Testis (tissue), 2 donors: ENCODE measurements at regions not wholly inside any gene's neighbourhood (a gene's known extent, or its start where the extent isn't known, plus 50 kb on each side); places are given as distances from the start of the nearest gene placed in this dataset.

Experiments used
- DNase-seq: peaks from one replicate; pipeline ENCODE4 v3.0.0-alpha.2; 2019
- H3K27ac ChIP-seq, 2 donors: fragments of 200-600 bp; sonication (generic); one replicate each; pipeline ENCODE4 v1.5.1; 2019
- H3K27me3 ChIP-seq: fragments of 200-600 bp; sonication (generic); one replicate; pipeline ENCODE4 v1.5.1; 2019
- H3K36me3 ChIP-seq: fragments of 200-600 bp; sonication (generic); one replicate; pipeline ENCODE4 v1.5.1; 2017; ENCODE audit warnings: low read depth; ENCODE audit errors: missing control alignments
- H3K4me1 ChIP-seq: fragments of 200-600 bp; sonication (generic); one replicate; pipeline ENCODE4 v1.5.1; 2019
- H3K4me3 ChIP-seq, 2 donors: fragments of 200-600 bp; sonication (generic); one replicate each; pipeline ENCODE4 v1.5.1; 2017 to 2019
- H3K9me3 ChIP-seq: fragments of 200-600 bp; sonication (generic); one replicate; pipeline ENCODE4 v1.5.1; 2017
- POLR2A ChIP-seq: fragments of 450-650 bp; IDR thresholded peaks from one replicate; pipeline ENCODE4 v1.6.1; 2017; ENCODE audit warnings: antibody characterized with exemption, mild to moderate bottlenecking, moderate library complexity
- WGBS, 2 donors: methylation state at CpG; one replicate each; pipeline ENCODE4 v1.1.5; 2018; 5-methylcytosine and 5-hydroxymethylcytosine counted together
- intact Hi-C: fragments of 100-400 bp; cut with DNase I; formaldehyde crosslinking; loops from one replicate; pipeline ENCODE4 v1.15.1; 2023; ENCODE audit warnings: low total_unique reads
- TF ChIP-seq, protein P1 (sequence below), 3 experiments: fragments of 450-650 bp in 2 of 3; fragments of 200-600 bp in 1 of 3; sonication (generic) in 1 of 3; IDR thresholded peaks; one replicate each; pipeline ENCODE4 v1.5.1; 2016 to 2019; ENCODE audit warnings: antibody characterized with exemption in 3 of 3, mild to moderate bottlenecking in 2 of 3, moderate library complexity in 1 of 3

DNA sequence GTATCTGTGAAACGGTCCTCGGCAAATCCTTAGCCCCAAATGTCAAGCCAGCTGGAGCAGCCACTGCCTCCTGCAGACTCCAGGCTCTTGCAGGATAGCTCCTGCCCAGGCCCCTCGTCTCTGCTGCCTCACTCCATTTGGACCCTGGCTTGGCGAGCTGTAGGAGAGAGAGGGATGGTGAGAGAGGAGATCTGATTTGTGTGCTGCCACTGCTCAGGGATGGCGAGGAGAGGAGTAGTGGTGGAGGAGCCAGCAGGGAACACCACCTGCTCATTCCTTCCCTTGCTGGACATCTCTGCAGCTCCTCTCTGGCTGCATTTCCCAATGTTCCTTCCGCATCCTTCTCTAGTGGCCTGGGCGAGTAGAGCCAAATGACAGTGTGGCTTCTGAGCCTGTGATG lies 109.1 kb upstream of the NCK2 start:
- no peak overlapping the region for H3K27ac ChIP-seq
- no peaks in the 10 kb centered on the region for H3K27me3 ChIP-seq
- no peaks in the 10 kb centered on the region for H3K36me3 ChIP-seq
- intact Hi-C loops: no loop called here
- no peaks in the 10 kb centered on the region for H3K9me3 ChIP-seq
- TF ChIP-seq, protein P1, sequence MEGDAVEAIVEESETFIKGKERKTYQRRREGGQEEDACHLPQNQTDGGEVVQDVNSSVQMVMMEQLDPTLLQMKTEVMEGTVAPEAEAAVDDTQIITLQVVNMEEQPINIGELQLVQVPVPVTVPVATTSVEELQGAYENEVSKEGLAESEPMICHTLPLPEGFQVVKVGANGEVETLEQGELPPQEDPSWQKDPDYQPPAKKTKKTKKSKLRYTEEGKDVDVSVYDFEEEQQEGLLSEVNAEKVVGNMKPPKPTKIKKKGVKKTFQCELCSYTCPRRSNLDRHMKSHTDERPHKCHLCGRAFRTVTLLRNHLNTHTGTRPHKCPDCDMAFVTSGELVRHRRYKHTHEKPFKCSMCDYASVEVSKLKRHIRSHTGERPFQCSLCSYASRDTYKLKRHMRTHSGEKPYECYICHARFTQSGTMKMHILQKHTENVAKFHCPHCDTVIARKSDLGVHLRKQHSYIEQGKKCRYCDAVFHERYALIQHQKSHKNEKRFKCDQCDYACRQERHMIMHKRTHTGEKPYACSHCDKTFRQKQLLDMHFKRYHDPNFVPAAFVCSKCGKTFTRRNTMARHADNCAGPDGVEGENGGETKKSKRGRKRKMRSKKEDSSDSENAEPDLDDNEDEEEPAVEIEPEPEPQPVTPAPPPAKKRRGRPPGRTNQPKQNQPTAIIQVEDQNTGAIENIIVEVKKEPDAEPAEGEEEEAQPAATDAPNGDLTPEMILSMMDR (IDR thresholded peaks at IDR 0.05): no peak
- TF ChIP-seq POLR2A: no peak
- no peaks in the 10 kb centered on the region for H3K4me1 ChIP-seq
- no peak for DNase-seq
- no peak overlapping the region for H3K4me3 ChIP-seq
- WGBS, 2 donors: 79 to 91% methylated on average over 7 of the region's 7 CpGs

DNA sequence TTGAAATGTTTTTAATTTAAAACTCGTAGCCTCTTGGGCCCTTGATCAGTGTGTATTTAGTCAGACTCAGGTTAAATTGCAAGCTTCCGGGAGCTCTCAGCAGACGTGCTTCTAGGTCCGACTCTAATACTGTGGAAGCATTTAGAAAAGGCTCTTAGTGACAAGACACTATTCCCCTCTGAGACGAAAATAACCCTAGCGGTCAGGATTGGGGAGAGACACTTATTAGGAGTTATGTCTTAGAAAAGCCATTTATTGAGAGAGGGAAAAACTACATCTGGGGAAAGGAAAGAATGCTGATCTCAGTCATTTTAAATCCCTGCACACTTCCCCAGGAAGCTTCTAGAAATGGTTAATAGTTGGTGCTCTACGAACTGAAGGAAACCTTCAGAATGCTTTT lies 110.5 kb upstream of the NCK2 start:
- DNase-seq: no peak
- TF ChIP-seq POLR2A: no peak
- TF ChIP-seq, protein P1 (IDR thresholded peaks at IDR 0.05): no peak
- Histone ChIP-seq H3K9me3 (no peaks in the 10 kb centered on the region), H3K27me3 (no peaks in the 10 kb centered on the region), H3K4me3 (no peak overlapping the region), H3K4me1 (no peaks in the 10 kb centered on the region), H3K36me3 (no peaks in the 10 kb centered on the region), H3K27ac (peak overlapping the region; percentile 8 to 73)
- 53 to 59% methylated on average over 7 of the region's 7 CpGs for WGBS, 2 donors
- intact Hi-C loops: no loop called here

DNA sequence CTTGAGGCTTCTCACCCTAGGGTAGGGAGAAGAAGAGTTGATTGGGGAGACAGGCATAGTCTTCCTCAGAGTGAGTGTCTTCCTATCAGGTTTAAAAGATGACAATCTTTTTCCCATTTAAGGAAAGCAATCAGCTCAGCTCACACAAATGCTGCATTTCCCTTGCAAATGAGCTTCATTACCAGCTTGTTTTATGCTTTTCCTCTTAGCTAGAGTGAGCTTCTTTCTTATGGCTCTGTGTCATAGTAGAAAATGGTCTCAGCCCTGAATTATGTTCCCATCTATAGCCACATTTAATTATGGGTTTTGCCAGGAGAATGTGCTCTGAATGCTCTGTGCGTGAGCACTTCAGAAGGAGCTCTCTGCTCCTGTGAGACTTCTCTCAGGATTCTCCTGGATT lies 112.8 kb upstream of the NCK2 start:
- TF ChIP-seq, protein P1 (IDR thresholded peaks at IDR 0.05): no peak
- no peak for TF ChIP-seq POLR2A
- intact Hi-C loops: no loop called here
- no peak overlapping the region for H3K27ac ChIP-seq

DNA sequence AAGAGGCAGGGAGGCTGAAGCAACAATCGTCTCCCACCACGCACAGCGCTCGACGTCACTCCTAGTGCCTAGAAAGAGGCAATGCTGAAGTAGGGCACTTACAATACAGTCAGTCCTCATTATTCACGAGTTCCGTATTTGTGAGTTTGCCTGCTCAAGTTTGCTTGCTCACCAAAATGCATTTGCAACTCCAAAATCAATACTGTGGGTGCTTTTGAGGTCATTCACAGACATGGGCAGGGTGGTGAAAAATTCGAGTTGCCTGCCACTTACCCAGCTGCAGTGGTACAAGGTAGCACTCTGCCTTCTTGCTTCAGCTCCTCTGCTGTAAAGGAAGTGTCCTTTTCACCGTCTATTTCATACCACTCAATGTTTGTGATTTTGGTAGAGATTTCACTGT lies 113.7 kb upstream of the NCK2 start:
- intact Hi-C loops: no loop called here
- Histone ChIP-seq H3K4me3 (no peak overlapping the region), H3K36me3 (no peaks in the 10 kb centered on the region), H3K9me3 (no peaks in the 10 kb centered on the region), H3K4me1 (no peaks in the 10 kb centered on the region), H3K27me3 (no peaks in the 10 kb centered on the region), H3K27ac (no peak overlapping the region)
- no peak for DNase-seq
- TF ChIP-seq, protein P1 (IDR thresholded peaks at IDR 0.05): no peak
- no peak for TF ChIP-seq POLR2A
- WGBS, 2 donors: 57 to 90% methylated on average over 9 of the region's 9 CpGs

More for the DNA sequence above, 112.8 kb upstream of the NCK2 start:
- Histone ChIP-seq H3K4me3 (no peak overlapping the region), H3K27me3 (no peaks in the 10 kb centered on the region), H3K36me3 (no peaks in the 10 kb centered on the region), H3K4me1 (no peaks in the 10 kb centered on the region), H3K9me3 (no peaks in the 10 kb centered on the region)
- no peak for DNase-seq
- 97 to 100% methylated on average over 1 of the region's 1 CpG for WGBS, 2 donors

DNA sequence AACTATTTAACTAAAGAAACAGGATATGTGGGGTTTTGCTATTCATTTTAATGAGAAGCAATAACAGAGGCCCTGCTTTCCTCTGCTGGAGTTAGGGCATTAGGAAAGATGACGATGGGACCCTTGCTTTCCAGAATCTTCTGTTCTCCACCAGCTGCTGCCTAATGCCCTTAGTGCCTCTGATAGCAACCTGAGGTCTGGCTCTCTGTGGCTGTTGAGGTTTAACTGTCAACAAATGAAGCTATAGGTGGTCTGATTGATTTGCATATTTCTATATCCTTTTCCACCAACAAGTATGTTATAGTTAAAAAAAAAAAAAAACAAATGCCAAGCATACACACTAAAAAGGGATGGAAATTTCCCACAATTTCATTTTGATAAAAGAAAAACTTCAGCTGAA lies 115.1 kb upstream of the NCK2 start:
- TF ChIP-seq, protein P1 (IDR thresholded peaks at IDR 0.05): no peak
- no peak for TF ChIP-seq POLR2A
- Histone ChIP-seq H3K4me1 (no peaks in the 10 kb centered on the region), H3K27ac (no peak overlapping the region), H3K9me3 (no peaks in the 10 kb centered on the region), H3K36me3 (no peaks in the 10 kb centered on the region), H3K27me3 (no peaks in the 10 kb centered on the region), H3K4me3 (peak overlapping the region in 1 of 2 donors; percentile 20)
- DNase-seq: no peak
- intact Hi-C loops: no loop called here
- WGBS, 2 donors: 70 to 73% methylated on average over 1 of the region's 1 CpG
